ENCODE measurements at regions not wholly inside any gene's neighbourhood (a gene's known extent, or its start where the extent isn't known, plus 50 kb on each side); places are given as distances from the start of the nearest gene placed in this dataset.

- TF ChIP-seq CTCF (conservative IDR thresholded peaks at IDR 0.05) (no peak), EZH2 (IDR thresholded peaks at IDR 0.05; ENCODE audit: low read depth) (no peak)
Observed at GRCh38 chr3:178345944-178346343, 190.3 kb upstream of the KCNMB2 start.

All from PC-9 (cell line).